HG02588 (cell line): ENCODE measurements at regions not wholly inside any gene's neighbourhood (a gene's known extent, or its start where the extent isn't known, plus 50 kb on each side); places are given as distances from the start of the nearest gene placed in this dataset.

Source experiments
- ATAC-seq: cut with Tn5 transposase; IDR thresholded peaks from one replicate; pipeline ENCODE4 v1.9.1; 2021; ENCODE audit warnings: mild to moderate bottlenecking, moderate library complexity; ENCODE audit not compliant: unreplicated experiment

- ATAC-seq, result no peak
Measured at GRCh38 chr22:48153726-48154125, 1391.3 kb downstream of the TBC1D22A start.

GRCh38 chr22:48152916-48153315, 1390.5 kb downstream of the TBC1D22A start:
- ATAC-seq, result no peak

- ATAC-seq, result no peak
Measured at GRCh38 chr22:48152164-48152775, 1389.8 kb downstream of the TBC1D22A start.

GRCh38 chr22:48151641-48152040, 1389.2 kb downstream of the TBC1D22A start:
- ATAC-seq, result no peak

- no peak for ATAC-seq
Measured at GRCh38 chr22:48147831-48148230, 1385.4 kb downstream of the TBC1D22A start.

- ATAC-seq, result no peak
Measured at GRCh38 chr22:48147404-48147803, 1385.0 kb downstream of the TBC1D22A start.

- no peak for ATAC-seq
Measured at GRCh38 chr22:48146426-48146825, 1384.0 kb downstream of the TBC1D22A start.

- ATAC-seq, result no peak
Measured at GRCh38 chr22:48145738-48146137, 1383.3 kb downstream of the TBC1D22A start.

- no peak for ATAC-seq
Measured at GRCh38 chr22:48144318-48144717, 1381.9 kb downstream of the TBC1D22A start.

- ATAC-seq, result no peak
Measured at GRCh38 chr22:48143856-48144255, 1381.4 kb downstream of the TBC1D22A start.

GRCh38 chr22:48142388-48142787, 1379.9 kb downstream of the TBC1D22A start:
- ATAC-seq, result no peak

GRCh38 chr22:48141301-48141700, 1378.9 kb downstream of the TBC1D22A start:
- no peak for ATAC-seq

- ATAC-seq, result no peak
Measured at GRCh38 chr22:48140261-48140813, 1377.9 kb downstream of the TBC1D22A start.

GRCh38 chr22:48139776-48140175, 1377.3 kb downstream of the TBC1D22A start:
- no peak for ATAC-seq

GRCh38 chr22:48138855-48139254, 1376.4 kb downstream of the TBC1D22A start:
- no peak for ATAC-seq

- ATAC-seq, result no peak
Measured at GRCh38 chr22:48138427-48138826, 1376.0 kb downstream of the TBC1D22A start.

- no peak for ATAC-seq
Measured at GRCh38 chr22:48137640-48138039, 1375.2 kb downstream of the TBC1D22A start.

- ATAC-seq, result no peak
Measured at GRCh38 chr22:48135592-48135991, 1373.1 kb downstream of the TBC1D22A start.

GRCh38 chr22:48125416-48125815, 1363.0 kb downstream of the TBC1D22A start:
- no peak for ATAC-seq

GRCh38 chr22:48121984-48122383, 1359.5 kb downstream of the TBC1D22A start:
- ATAC-seq, result no peak

GRCh38 chr22:48118654-48119053, 1356.2 kb downstream of the TBC1D22A start:
- ATAC-seq, result no peak

- no peak for ATAC-seq
Measured at GRCh38 chr22:48116871-48117270, 1354.4 kb downstream of the TBC1D22A start.
